Stomach (tissue), 8 donors: ENCODE measurements at regions not wholly inside any gene's neighbourhood (a gene's known extent, or its start where the extent isn't known, plus 50 kb on each side); places are given as distances from the start of the nearest gene placed in this dataset.

ENCODE experiments used
- DNase-seq, 2 donors: peaks; one replicate each; pipeline versions ENCODE4 v3.0.0 to v3.0.0-alpha.2; 2013 to 2019
- H3K27ac ChIP-seq, 5 donors: fragments of 200-600 bp in 4 of 5; sonication (generic) in 4 of 5; one replicate each; pipeline ENCODE4 v1.5.1; 2013 to 2019; ENCODE audit warnings: mild to moderate bottlenecking in 1 of 5, moderate library complexity in 1 of 5
- H3K27me3 ChIP-seq, 3 donors: fragments of 200-600 bp; sonication (generic); one replicate each; pipeline ENCODE4 v1.5.1; 2017 to 2019; ENCODE audit warnings: mixed run types in 1 of 3
- H3K36me3 ChIP-seq, 4 donors: fragments of 200-600 bp; sonication (generic); 1 replicate in 3 of 4; 2 replicates in 1 of 4; pipeline ENCODE4 v1.5.1; 2016 to 2019
- H3K4me1 ChIP-seq, 4 donors: fragments of 200-600 bp; sonication (generic); one replicate each; pipeline ENCODE4 v1.5.1; 2016 to 2019
- H3K4me3 ChIP-seq, 4 donors: fragments of 200-600 bp; sonication (generic) in 3 of 4; one replicate each; pipeline ENCODE4 v1.5.1; 2016 to 2019; ENCODE audit warnings: mild to moderate bottlenecking in 1 of 4
- H3K9me3 ChIP-seq, 4 donors: fragments of 200-600 bp; sonication (generic); one replicate each; pipeline ENCODE4 v1.5.1; 2016 to 2019
- CTCF ChIP-seq, 7 experiments: fragments of 450-650 bp in 4 of 7; fragments of 200-600 bp in 3 of 7; sonication (generic) in 3 of 7; IDR thresholded peaks; one replicate each; pipeline ENCODE4 v1.5.1; 2016 to 2019; ENCODE audit warnings: antibody characterized with exemption in 7 of 7, control low read depth in 2 of 7, mild to moderate bottlenecking in 1 of 7
- EP300 ChIP-seq: sonication (generic); formaldehyde crosslinking; IDR thresholded peaks from one replicate; pipeline ENCODE4 v1.6.1; 2017; ENCODE audit warnings: antibody characterized with exemption
- POLR2A ChIP-seq, 4 donors: fragments of 450-650 bp; IDR thresholded peaks; one replicate each; pipeline ENCODE4 v1.6.1; 2016; ENCODE audit warnings: antibody characterized with exemption in 4 of 4, control low read depth in 2 of 4, mild to moderate bottlenecking in 1 of 4, moderate library complexity in 1 of 4
- POLR2AphosphoS5 ChIP-seq, 3 donors: sonication (generic); formaldehyde crosslinking; IDR thresholded peaks; one replicate each; pipeline ENCODE4 v1.6.1; 2016; ENCODE audit warnings: antibody characterized with exemption in 3 of 3
- WGBS, 5 donors: extraction: QIAGEN DNeasy Blood & Tissue Kit in 3 of 5; methylation state at CpG; one replicate each; pipeline versions ENCODE4 v1.1.5 to v1.1.7; 2013 to 2018; 5-methylcytosine and 5-hydroxymethylcytosine counted together
- intact Hi-C: fragments of 100-400 bp; cut with DNase I; formaldehyde crosslinking; loops from one replicate; pipeline ENCODE4 v1.15.1; 2023; ENCODE audit warnings: low total_unique reads
- donor health status: healthy with polysubstance abuse.
- donor health status: Bipolar disorder and iron deficiency.
- donor health status: healthy.

- intact Hi-C loops = no loop called here
- H3K4me3 ChIP-seq = no peak overlapping the region
- no peaks in the 10 kb centered on the region for H3K36me3 ChIP-seq
- H3K4me1 ChIP-seq = peaks cover 0 to 7% (median 0%) of the 10 kb centered on the region in 4 donors
- DNase-seq = peak; percentile 12 to 25
- no peaks in the 10 kb centered on the region for H3K9me3 ChIP-seq
- H3K27ac ChIP-seq = no peak overlapping the region
- TF ChIP-seq POLR2A (IDR thresholded peaks at IDR 0.05) (no peak), EP300 (no peak), POLR2AphosphoS5 (IDR thresholded peaks at IDR 0.05) (no peak), CTCF (IDR thresholded peaks at IDR 0.05) (no peak)
- 83 to 94% (median 87%) methylated on average over 15 of the region's 15 CpGs for WGBS, 5 donors
- H3K27me3 ChIP-seq = no peaks in the 10 kb centered on the region
Measured at GRCh38 chr4:132123870-132124623, 1025.0 kb upstream of the PCDH10 start.

- Histone ChIP-seq H3K36me3 (no peaks in the 10 kb centered on the region), H3K4me1 (peaks cover 0 to 7% (median 0%) of the 10 kb centered on the region in 4 donors), H3K4me3 (no peak overlapping the region), H3K27me3 (no peaks in the 10 kb centered on the region), H3K9me3 (no peaks in the 10 kb centered on the region), H3K27ac (no peak overlapping the region)
- 92 to 100% (median 96%) methylated on average over 1 of the region's 1 CpG for WGBS, 5 donors
- no peak for DNase-seq
- intact Hi-C loops = no loop called here
- TF ChIP-seq EP300 = no peak
- TF ChIP-seq POLR2A (IDR thresholded peaks at IDR 0.05) = no peak
- no peak for TF ChIP-seq CTCF (IDR thresholded peaks at IDR 0.05)
- TF ChIP-seq POLR2AphosphoS5 (IDR thresholded peaks at IDR 0.05) = no peak
Measured at GRCh38 chr4:132124624-132124974, 1024.5 kb upstream of the PCDH10 start.

GRCh38 chr4:132125131-132125530 is 1024.0 kb upstream of the PCDH10 start:
- WGBS, 5 donors = 22 to 47% (median 23%) methylated on average over 2 of the region's 2 CpGs
- TF ChIP-seq CTCF (IDR thresholded peaks at IDR 0.05) (no peak), POLR2A (IDR thresholded peaks at IDR 0.05) (no peak), POLR2AphosphoS5 (IDR thresholded peaks at IDR 0.05) (no peak), EP300 (no peak)
- Histone ChIP-seq H3K27ac (no peak overlapping the region), H3K4me3 (no peak overlapping the region), H3K4me1 (peaks cover 0 to 7% (median 0%) of the 10 kb centered on the region in 4 donors), H3K36me3 (no peaks in the 10 kb centered on the region), H3K27me3 (no peaks in the 10 kb centered on the region), H3K9me3 (no peaks in the 10 kb centered on the region)
- intact Hi-C loops = no loop called here
- no peak for DNase-seq

GRCh38 chr4:132132433-132132832 is 1016.7 kb upstream of the PCDH10 start:
- Histone ChIP-seq H3K36me3 (no peaks in the 10 kb centered on the region), H3K4me1 (no peaks in the 10 kb centered on the region), H3K27ac (no peak overlapping the region), H3K9me3 (peaks cover 0 to 5% (median 0%) of the 10 kb centered on the region in 4 donors), H3K4me3 (no peak overlapping the region), H3K27me3 (no peaks in the 10 kb centered on the region)
- WGBS, 5 donors = 38 to 59% (median 55%) methylated on average over 2 of the region's 2 CpGs
- TF ChIP-seq POLR2A (IDR thresholded peaks at IDR 0.05) = no peak
- intact Hi-C loops = no loop called here
- DNase-seq = no peak

GRCh38 chr4:132169660-132170059 is 979.4 kb upstream of the PCDH10 start:
- TF ChIP-seq CTCF (IDR thresholded peaks at IDR 0.05) (no peak), EP300 (no peak), POLR2AphosphoS5 (IDR thresholded peaks at IDR 0.05) (no peak), POLR2A (IDR thresholded peaks at IDR 0.05) (no peak)
- DNase-seq = no peak
- H3K4me1 ChIP-seq = no peaks in the 10 kb centered on the region
- H3K36me3 ChIP-seq = no peaks in the 10 kb centered on the region
- H3K9me3 ChIP-seq = peaks cover 0 to 10% (median under 1%) of the 10 kb centered on the region in 4 donors
- no peaks in the 10 kb centered on the region for H3K27me3 ChIP-seq
- no peak overlapping the region for H3K4me3 ChIP-seq
- no peak overlapping the region for H3K27ac ChIP-seq
- 80 to 93% (median 88%) methylated on average over 3 to 5 of the region's 5 CpGs for WGBS, 5 donors
- intact Hi-C loops = no loop called here
